Esophagus muscularis mucosa (tissue), 4 donors: ENCODE measurements at regions not wholly inside any gene's neighbourhood (a gene's known extent, or its start where the extent isn't known, plus 50 kb on each side); places are given as distances from the start of the nearest gene placed in this dataset.
A peak's percentile ranks its signal among the peaks of the same experiment; 100 is the strongest.

ENCODE experiments used
- DNase-seq: peaks from one replicate; pipeline ENCODE4 v3.0.0-alpha.2; 2017; ENCODE audit errors: extremely low spot score
- H3K27ac ChIP-seq, 4 donors: fragments of 200-600 bp; sonication (generic); replicated peaks in 1 of 4; 1 replicate in 3 of 4; 2 replicates in 1 of 4; pipeline ENCODE4 v1.5.1; 2016 to 2019; ENCODE audit warnings: mild to moderate bottlenecking in 1 of 4
- H3K27me3 ChIP-seq, 4 donors: fragments of 200-600 bp; sonication (generic); one replicate each; pipeline versions ENCODE4 v1.5.1 to v1.6.0; 2016 to 2019
- H3K36me3 ChIP-seq, 4 donors: fragments of 200-600 bp; sonication (generic); one replicate each; pipeline ENCODE4 v1.5.1; 2016 to 2019
- H3K4me1 ChIP-seq, 4 donors: fragments of 200-600 bp; sonication (generic); one replicate each; pipeline ENCODE4 v1.5.1; 2016 to 2019
- H3K4me3 ChIP-seq, 4 donors: fragments of 200-600 bp; sonication (generic); 1 replicate in 2 of 4; 2 replicates in 2 of 4; pipeline ENCODE4 v1.5.1; 2016 to 2019; ENCODE audit warnings: mild to moderate bottlenecking in 4 of 4, moderate library complexity in 1 of 4
- H3K9me3 ChIP-seq, 4 donors: fragments of 200-600 bp; sonication (generic); 1 replicate in 3 of 4; 2 replicates in 1 of 4; pipeline ENCODE4 v1.5.1; 2016 to 2019
- EP300 ChIP-seq: sonication (generic); formaldehyde crosslinking; IDR thresholded peaks from one replicate; pipeline ENCODE4 v1.6.1; 2017; ENCODE audit warnings: antibody characterized with exemption
- POLR2A ChIP-seq: fragments of 450-650 bp; IDR thresholded peaks from one replicate; pipeline ENCODE4 v1.6.1; 2017; ENCODE audit warnings: antibody characterized with exemption, moderate library complexity, mild to moderate bottlenecking, low read depth
- POLR2AphosphoS5 ChIP-seq, 2 donors: sonication (generic); formaldehyde crosslinking; IDR thresholded peaks; one replicate each; pipeline ENCODE4 v1.6.1; 2017; ENCODE audit warnings: antibody characterized with exemption in 2 of 2
- WGBS: methylation state at CpG from one replicate; pipeline ENCODE4 v1.1.5; 2018; 5-methylcytosine and 5-hydroxymethylcytosine counted together
- intact Hi-C: fragments of 100-400 bp; cut with DNase I; formaldehyde crosslinking; loops from one replicate; pipeline ENCODE4 v1.15.1; 2023
- TF ChIP-seq, protein P1 (sequence below), 3 experiments: fragments of 200-600 bp in 2 of 3; fragments of 450-650 bp in 1 of 3; sonication (generic) in 2 of 3; IDR thresholded peaks; one replicate each; pipeline ENCODE4 v1.5.1; 2017 to 2019; ENCODE audit warnings: antibody characterized with exemption in 3 of 3, mild to moderate bottlenecking in 2 of 3, moderate library complexity in 1 of 3

DNA sequence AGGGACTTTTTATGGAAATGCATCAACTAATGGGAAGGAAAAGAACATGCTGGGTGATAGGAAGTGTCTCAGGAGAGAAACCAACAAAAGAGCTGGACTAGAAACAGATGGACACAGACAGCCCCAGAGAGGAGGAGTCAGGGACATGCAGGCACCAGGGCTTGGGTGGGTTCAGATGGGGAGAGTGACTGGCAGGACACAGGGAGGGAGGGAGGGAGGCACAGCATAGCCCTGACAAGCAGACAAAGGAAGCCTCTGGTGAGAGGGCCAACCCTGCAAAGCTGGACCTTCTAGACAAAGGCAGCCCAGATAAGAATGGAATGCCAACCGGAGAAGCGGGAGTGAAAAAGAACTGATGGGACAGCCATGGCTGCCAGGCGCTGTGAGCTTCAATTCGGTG, 568.8 kb downstream of the AJAP1 start:
- Histone ChIP-seq H3K36me3 (no peaks in the 10 kb centered on the region), H3K4me3 (no peak overlapping the region), H3K27ac (no peak overlapping the region), H3K9me3 (no peaks in the 10 kb centered on the region), H3K4me1 (no peaks in the 10 kb centered on the region), H3K27me3 (peaks cover 0 to 64% (median 0%) of the 10 kb centered on the region in 4 donors)
- WGBS: 88% methylated on average over 4 of the region's 4 CpGs
- TF ChIP-seq POLR2A (no peak), EP300 (no peak), POLR2AphosphoS5 (IDR thresholded peaks at IDR 0.05) (no peak)
- TF ChIP-seq, protein P1, sequence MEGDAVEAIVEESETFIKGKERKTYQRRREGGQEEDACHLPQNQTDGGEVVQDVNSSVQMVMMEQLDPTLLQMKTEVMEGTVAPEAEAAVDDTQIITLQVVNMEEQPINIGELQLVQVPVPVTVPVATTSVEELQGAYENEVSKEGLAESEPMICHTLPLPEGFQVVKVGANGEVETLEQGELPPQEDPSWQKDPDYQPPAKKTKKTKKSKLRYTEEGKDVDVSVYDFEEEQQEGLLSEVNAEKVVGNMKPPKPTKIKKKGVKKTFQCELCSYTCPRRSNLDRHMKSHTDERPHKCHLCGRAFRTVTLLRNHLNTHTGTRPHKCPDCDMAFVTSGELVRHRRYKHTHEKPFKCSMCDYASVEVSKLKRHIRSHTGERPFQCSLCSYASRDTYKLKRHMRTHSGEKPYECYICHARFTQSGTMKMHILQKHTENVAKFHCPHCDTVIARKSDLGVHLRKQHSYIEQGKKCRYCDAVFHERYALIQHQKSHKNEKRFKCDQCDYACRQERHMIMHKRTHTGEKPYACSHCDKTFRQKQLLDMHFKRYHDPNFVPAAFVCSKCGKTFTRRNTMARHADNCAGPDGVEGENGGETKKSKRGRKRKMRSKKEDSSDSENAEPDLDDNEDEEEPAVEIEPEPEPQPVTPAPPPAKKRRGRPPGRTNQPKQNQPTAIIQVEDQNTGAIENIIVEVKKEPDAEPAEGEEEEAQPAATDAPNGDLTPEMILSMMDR (IDR thresholded peaks at IDR 0.05): no peak
- intact Hi-C loops: no loop called here
- DNase-seq: no peak

- Histone ChIP-seq H3K36me3 (no peaks in the 10 kb centered on the region), H3K4me3 (no peak overlapping the region), H3K27ac (no peak overlapping the region), H3K4me1 (no peaks in the 10 kb centered on the region), H3K9me3 (no peaks in the 10 kb centered on the region), H3K27me3 (peaks cover 0 to 67% (median 0%) of the 10 kb centered on the region in 4 donors)
- intact Hi-C loops: no loop called here
- TF ChIP-seq POLR2A (no peak), EP300 (no peak), POLR2AphosphoS5 (IDR thresholded peaks at IDR 0.05) (no peak)
- TF ChIP-seq, protein P1 (IDR thresholded peaks at IDR 0.05): no peak
- WGBS: 89% methylated on average over 2 of the region's 4 CpGs
- DNase-seq: peak; percentile 89
Measured at GRCh38 chr1:5222626-5223025, 568.2 kb downstream of the AJAP1 start.

DNA sequence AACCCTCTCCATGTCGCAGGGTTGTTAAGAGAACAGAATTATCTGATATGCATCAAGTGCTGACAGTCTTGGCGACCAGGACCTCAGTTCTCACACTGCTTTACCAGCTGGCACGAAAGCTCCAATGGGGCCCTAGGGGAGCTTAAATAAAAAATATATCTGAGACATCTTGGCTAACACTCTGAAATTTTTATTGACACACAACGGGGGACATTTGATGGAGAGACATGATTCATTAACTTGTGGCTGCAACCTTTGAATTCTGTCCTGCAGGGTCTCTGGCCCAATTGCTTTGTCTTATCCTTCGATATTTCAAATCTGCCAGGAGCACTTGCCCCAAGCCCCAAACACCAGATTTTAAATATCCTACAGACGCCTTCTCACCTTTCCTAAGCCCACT, 567.0 kb downstream of the AJAP1 start:
- peaks cover 0 to 67% (median 0%) of the 10 kb centered on the region in 4 donors for H3K27me3 ChIP-seq
- H3K27ac ChIP-seq: no peak overlapping the region
- TF ChIP-seq, protein P1 (IDR thresholded peaks at IDR 0.05): no peak
- no peaks in the 10 kb centered on the region for H3K36me3 ChIP-seq
- no peaks in the 10 kb centered on the region for H3K4me1 ChIP-seq
- intact Hi-C loops: no loop called here
- no peak overlapping the region for H3K4me3 ChIP-seq
- DNase-seq: peak; percentile 86
- H3K9me3 ChIP-seq: no peaks in the 10 kb centered on the region
- 73% methylated on average over 6 of the region's 6 CpGs for WGBS

- intact Hi-C loops: no loop called here
- H3K27me3 ChIP-seq: peaks cover 0 to 60% (median 0%) of the 10 kb centered on the region in 4 donors
- no peaks in the 10 kb centered on the region for H3K4me1 ChIP-seq
- H3K9me3 ChIP-seq: no peaks in the 10 kb centered on the region
- H3K27ac ChIP-seq: no peak overlapping the region
- no peak overlapping the region for H3K4me3 ChIP-seq
- DNase-seq: no peak
- WGBS: 64% methylated on average over 7 of the region's 7 CpGs
- TF ChIP-seq POLR2AphosphoS5 (IDR thresholded peaks at IDR 0.05) (no peak), POLR2A (no peak), EP300 (no peak)
- TF ChIP-seq, protein P1 (IDR thresholded peaks at IDR 0.05): no peak
- no peaks in the 10 kb centered on the region for H3K36me3 ChIP-seq
Measured at GRCh38 chr1:5220821-5221220, 566.4 kb downstream of the AJAP1 start.

DNA sequence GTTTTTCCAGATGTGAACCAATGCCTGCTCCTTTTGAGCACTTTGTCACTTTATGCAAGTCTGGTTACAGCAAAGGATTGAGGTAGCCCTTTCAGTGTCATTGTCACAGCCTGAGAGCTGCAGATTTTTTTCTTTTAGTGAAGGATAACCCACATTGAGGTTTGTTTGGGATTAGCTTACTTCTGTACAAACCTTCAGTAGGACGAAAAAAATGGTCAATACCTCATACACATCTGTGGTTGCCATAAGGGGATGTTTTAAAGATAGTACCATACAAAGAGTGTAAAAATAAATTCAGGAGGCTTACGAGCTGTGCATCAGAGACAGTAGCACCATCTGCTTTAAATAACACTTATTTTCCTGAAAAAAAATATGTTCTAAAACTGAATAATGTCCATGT, 566.0 kb downstream of the AJAP1 start:
- Histone ChIP-seq H3K27ac (no peak overlapping the region), H3K36me3 (no peaks in the 10 kb centered on the region), H3K27me3 (peaks cover 0 to 59% (median 0%) of the 10 kb centered on the region in 4 donors), H3K4me1 (no peaks in the 10 kb centered on the region), H3K9me3 (no peaks in the 10 kb centered on the region), H3K4me3 (no peak overlapping the region)
- intact Hi-C loops: no loop called here
- DNase-seq: no peak
- WGBS: 65% methylated on average over 2 of the region's 2 CpGs
- TF ChIP-seq POLR2A (no peak), POLR2AphosphoS5 (IDR thresholded peaks at IDR 0.05) (no peak), EP300 (no peak)
- TF ChIP-seq, protein P1 (IDR thresholded peaks at IDR 0.05): no peak
